IPS-NIHi7 (cell line): ENCODE measurements at regions not wholly inside any gene's neighbourhood (a gene's known extent, or its start where the extent isn't known, plus 50 kb on each side); places are given as distances from the start of the nearest gene placed in this dataset.
A peak's percentile ranks its signal among the peaks of the same experiment; 100 is the strongest.

ENCODE experiments used
- DNase-seq: peaks from one replicate; pipeline ENCODE4 v3.0.0; 2012; ENCODE audit warnings: mixed read lengths; ENCODE audit errors: extremely low spot score

DNA sequence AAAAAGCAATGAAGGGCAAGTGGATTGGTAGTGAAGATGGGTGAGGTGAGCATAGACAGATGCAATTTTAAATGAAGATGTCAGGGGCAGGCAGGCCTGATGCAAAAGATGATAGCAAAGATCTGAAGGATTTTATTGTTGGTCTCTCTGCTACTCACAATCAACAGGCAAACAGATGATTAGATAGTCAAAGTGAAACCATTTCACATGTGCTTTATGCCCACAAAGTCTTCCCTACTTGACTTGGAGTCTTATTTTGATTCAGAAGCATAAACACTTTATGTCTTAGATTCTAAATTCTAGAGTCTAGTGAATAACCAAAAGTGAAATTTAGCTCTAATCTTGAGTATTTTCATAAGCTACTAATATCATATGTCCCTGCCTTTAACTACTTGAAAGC lies 153.8 kb upstream of the HNRNPA3 start:
- DNase-seq, result no peak

DNA sequence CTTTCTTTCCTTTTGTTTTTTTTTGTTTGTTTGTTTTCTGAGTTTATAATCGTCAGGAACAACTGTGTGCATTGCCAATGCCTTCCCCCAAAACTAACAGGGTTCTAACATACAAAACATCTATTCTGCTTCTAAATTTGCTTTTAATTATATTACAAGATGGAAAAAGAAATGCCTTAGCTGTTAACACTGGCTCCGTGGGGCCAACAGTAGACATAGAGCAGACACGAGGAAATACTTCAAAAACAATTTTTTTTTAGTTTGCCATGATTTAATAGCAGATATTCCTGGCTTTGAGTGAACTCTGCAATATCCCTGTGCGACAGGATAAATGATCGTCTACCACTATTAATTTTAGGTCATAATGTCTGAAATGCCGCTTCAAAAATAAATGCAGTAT lies 153.3 kb upstream of the HNRNPA3 start:
- no peak for DNase-seq

DNA sequence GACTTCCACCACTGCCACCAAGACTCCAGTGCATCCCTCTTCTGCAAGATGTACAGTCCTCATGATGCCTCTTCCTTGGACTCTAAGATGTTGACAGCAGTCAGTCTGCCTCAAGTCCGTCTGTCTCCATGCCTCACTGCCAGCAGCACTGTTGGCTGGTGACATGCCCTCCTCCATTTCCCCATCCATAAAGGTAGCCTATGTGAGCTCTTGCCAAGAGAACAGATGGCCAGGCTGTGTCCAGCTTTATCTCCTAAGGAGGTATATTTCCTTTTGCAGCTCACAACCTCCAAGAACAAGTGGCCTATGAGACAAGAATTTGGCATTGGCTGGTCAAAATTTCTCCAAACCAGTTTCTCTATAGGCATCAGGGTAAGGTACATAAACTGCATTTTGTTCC lies 149.3 kb upstream of the HNRNPA3 start:
- DNase-seq, result no peak

DNA sequence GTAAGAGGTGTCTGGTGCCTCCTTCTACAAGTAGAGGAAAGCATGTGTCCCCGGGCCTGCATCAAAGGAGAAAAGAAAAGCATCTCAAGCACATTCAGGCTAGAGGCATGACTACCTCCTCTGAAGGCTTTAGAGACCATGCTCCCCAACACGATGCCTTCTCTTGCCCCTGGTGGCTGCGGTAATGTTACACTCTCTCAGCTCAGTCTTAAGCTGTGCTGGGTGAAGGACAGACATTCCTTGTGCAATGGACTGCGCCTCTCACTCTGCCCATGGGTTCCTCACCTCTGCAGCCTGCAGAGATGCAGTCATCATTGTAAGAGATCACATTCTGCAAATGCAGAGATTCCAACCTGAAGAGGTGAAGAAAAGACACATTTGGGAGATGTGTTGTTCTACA lies 148.2 kb upstream of the HNRNPA3 start:
- no peak for DNase-seq

DNA sequence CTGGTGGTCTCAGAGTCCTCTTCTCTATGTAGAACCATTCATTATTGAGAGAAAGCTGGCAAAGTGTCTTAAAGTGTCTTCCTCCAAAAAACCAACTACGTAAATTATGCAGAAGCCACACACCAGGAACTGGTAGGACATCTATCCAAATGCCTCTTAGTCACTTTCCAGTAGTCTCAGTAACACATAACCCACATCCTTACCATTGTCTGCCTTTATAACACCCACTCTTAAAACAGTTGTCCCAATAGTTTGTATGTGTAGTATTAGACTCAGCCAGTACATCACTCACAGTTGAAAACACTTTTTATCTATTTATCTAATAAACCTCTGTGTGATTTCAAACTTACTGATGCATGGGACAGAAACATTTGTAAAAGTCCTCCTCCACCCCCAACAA lies 143.6 kb upstream of the HNRNPA3 start:
- DNase-seq, result no peak

DNA sequence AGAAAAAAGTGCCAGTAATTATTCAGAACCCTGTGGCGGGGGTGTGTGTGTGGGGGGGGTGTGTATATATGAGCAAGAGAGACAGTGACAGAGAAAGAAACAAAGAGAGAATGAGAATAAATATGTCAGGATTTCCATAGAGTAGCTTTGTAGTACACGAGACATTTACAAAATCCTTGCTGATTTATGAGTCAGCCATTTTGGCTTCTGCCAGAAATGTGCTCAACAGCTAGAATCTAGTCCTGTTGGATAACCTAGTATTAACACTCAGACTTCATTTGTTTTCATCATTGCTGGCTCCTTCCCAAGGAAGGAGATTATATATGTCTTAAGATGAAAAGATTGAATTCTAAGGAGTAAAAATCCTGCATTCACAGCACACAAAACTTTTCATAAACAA lies 140.5 kb upstream of the HNRNPA3 start:
- DNase-seq, result no peak

DNA sequence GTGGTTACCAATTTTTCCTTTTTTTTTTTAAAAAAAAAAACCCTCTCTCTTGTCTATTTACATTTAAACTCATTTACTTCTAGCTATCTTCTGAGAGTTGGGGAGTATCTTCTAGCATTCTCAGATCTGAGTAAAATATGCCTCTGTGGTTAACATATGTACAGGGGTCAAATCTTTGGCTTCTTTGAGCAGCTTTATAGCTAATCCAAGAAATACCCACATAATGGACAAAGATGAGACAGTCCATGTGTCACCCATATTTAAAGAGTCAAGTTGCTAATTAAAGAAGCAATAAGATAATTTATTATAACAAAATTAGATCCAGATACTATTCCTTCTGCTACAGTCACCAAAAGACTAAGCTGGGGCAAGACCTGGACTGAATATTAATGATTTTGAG lies 139.0 kb upstream of the HNRNPA3 start:
- DNase-seq, result no peak

DNA sequence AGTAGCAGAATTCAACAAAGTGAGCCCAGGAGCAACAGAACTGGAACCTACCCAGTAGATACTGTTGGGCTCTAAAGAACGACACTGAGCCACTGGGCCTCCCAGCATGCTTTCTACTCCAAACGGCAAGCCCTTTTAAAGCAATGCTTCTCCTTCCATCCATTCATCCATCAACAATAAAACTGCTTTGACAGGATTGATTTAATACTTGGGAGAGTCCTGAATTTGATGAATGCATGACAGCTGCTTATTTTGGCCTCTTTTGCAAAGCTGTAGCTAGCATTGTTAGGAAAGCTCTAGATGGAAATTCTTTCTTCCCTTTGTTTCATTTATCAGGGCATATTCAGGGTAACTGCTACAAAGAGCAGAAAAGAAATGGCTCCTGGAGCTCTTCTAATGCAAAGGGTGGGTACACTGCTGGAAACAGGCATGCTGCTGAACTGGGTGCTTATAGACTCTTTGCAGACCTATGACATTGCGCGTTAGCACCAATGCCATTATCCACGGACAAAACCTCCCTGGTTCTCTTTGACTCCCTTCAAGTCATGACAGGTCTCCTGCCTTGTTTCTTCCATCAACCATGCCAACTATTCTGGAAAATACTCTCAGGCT lies 138.4 kb upstream of the HNRNPA3 start:
- no peak for DNase-seq

DNA sequence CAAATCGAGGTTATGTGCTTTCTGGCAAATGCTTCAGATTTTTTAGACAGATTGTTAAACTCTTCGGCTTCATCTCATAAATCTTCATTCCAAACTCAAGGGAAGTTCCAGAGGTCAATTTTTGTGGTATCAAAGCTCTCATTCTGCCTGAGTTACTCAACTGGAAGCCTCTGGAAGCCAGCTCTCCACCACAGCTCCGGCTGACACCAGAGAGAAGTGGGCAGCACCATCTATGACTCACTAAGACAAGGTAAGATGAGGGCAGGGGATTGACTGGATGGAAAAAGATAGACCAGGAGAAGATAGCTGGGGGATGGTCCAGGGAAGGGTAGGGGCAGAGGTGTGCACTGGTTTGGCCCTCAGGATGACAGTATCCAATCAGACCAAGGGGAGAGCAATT lies 137.3 kb upstream of the HNRNPA3 start:
- DNase-seq, result no peak

DNA sequence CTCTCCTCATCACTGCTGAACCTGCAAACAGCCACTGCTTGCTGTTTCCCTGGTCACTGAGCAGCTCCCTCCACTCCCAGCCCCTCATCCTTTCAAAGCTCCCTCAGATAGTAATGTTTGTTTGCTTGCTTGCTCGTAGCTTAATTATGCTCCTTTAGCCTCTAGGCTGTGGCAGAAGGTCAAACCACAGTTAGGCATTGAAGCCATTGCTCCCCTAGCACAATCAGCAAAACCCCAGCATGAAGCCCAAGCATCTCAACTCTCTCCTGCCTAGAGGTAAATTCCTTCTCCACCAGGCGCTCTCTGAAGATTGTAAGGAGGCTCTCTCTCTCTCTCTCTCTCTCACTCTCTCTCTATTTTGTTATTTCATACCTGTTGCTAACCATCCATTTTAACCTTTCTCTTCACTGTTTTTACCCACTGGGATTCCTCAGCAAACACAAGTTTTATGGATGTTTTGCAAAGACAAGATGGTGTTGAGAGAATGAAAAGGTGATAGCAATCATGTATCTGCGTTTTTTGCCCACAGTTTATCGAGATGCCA lies 135.9 kb upstream of the HNRNPA3 start:
- DNase-seq, result peak; percentile 19

DNA sequence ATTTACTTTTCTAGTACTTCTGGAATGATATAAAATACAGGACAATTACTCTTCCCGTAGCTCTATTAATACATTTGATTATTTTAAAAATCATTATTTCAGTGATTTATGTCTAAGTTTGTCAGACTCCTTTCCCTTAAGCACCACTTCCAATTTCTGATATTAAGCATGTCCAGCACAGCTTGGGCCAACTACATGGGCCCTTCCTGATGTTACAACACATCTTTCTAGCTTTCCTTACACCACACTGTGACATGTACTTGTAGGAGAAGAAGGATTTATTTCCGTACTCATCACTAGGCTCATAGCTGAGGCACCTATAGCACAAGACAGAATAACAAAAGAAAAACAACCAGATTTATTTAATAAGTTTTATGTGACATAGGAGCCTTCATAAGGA lies 134.8 kb upstream of the HNRNPA3 start:
- no peak for DNase-seq

DNA sequence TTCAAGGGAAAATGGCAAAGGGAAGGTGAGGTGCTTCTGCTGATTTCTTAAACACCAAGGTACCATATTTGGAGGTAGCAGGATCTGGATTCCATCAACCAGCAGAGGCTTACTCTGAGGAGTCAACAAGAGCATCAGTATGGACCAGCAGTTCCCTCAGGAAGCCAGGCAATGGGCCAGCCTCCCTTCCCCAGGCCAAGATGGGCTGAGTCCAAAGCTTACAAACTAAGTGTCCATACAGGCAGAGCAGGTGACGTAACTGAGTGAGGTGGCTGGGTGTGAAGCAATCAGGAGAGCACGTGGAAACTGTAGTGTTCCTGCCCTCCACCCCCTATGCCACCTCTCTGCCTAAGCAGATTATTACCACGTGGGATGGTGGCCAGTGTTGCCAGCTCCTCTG lies 134.2 kb upstream of the HNRNPA3 start:
- no peak for DNase-seq

DNA sequence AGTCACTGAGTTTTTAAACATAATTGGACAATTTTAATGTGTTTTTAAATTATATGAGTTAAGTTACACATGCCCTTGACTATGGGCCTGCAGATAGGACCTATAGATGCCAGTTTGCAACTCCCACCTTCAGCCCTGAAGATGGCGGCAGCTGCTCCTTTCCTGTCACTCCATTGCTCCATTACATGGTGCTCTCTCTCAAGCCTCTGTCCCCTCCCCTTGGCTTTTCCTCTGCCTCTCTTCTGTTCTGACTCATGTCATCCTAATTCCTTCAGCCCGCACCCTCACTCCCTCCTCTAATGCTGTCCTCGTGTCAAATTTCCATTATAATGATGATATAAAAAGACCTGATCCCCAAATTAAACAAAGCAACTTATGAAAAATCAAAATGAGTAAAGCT lies 133.7 kb upstream of the HNRNPA3 start:
- peak; percentile 17 for DNase-seq

DNA sequence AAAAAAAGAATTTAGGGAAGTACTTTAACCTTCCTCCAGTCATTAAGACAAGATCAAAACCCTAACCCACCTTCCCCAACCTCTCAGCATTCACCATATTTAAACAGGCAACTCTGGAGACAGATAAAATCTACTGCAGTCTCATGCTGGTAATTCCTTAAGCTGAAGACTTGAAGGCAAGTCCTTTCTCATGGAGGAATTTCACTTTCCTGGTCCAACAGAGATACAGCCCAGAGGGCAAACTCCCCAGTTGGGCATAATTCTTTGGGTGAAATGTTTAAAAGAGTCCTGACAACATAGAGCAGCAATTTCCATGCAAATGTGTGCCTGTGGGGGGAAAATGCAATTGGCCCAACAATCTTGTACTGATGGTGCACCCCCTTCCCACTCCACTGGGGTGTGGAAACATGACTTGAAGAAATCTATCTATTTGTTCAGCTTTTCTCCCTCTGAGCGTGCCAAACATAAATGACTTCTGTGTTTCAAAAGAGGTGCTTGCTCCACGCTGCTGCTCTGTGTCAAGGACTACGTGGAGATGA lies 131.8 kb upstream of the HNRNPA3 start:
- DNase-seq, result no peak

DNA sequence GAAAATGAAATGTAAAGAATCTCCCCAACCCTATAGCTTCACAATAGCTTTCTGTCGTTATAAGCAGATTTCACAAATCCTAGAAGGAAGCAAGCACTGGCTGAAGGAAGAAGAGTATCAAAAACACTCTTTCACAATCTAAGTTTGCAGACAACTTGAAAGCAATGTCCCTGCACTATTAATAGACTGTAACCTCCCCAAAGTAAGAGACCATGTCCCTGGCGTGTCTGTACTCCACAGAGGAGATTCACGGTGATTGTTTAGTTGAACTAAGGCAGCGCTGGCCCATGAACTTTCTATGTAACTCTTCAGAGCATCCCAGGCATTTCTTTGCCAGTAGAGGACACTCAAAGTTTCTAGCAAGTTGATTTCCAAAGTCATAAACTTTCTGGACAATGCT lies 128.0 kb upstream of the HNRNPA3 start:
- no peak for DNase-seq

DNA sequence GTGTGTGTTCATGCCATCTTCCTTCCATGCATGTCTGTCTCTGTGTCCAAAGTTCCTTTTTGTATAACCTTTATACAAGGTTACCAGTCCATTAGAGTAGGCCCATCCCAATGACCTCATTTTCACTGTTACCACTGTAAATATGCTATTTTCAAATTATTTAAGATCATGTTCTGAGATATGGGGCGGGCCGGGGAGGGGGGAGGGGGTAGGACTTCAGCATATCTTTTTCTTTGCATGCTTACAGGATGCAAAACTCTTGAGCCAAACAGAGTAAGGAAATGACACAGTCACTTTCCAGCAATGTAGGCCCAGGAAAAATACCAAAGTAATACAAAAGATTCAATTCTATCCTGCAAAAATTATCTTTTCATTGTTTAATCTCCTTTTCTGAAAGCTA lies 124.1 kb upstream of the HNRNPA3 start:
- no peak for DNase-seq

DNA sequence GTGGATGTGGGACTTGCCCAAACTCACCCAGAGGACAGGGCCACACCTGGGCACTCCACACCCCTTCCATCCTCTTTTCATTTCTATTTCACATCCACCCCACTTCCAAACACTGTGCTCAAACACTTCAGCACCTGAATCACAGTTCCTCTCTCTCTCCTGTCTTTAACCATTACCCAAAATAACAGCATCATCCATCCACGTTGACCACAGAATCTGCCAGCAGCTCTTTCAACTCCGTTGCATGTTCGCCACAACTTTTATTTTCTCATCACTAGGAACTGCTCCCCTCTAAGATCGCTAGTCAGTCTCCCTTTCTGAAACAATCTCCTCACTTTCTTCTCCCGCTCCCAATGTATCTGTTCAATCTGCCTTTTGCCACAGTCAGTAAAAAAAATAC lies 121.6 kb upstream of the HNRNPA3 start:
- no peak for DNase-seq

DNA sequence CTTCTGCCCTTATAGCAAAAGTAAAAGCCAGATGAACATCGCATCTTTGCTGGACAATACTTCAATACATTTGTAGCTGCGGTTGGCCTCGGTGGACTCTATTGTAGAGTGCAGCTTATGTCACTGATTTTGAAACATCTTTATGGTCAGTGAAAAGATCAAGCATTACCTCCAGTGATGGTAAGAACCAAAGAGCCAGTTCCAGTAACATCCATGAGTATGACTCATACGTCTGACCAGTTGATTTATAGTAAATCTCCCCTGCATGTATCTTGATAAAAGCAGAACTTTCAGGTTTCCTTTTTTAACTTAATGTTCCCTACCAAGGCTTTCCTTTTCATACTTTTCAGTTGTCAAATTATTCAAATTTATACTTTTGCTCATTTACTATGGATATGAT lies 119.2 kb upstream of the HNRNPA3 start:
- DNase-seq, result no peak

DNA sequence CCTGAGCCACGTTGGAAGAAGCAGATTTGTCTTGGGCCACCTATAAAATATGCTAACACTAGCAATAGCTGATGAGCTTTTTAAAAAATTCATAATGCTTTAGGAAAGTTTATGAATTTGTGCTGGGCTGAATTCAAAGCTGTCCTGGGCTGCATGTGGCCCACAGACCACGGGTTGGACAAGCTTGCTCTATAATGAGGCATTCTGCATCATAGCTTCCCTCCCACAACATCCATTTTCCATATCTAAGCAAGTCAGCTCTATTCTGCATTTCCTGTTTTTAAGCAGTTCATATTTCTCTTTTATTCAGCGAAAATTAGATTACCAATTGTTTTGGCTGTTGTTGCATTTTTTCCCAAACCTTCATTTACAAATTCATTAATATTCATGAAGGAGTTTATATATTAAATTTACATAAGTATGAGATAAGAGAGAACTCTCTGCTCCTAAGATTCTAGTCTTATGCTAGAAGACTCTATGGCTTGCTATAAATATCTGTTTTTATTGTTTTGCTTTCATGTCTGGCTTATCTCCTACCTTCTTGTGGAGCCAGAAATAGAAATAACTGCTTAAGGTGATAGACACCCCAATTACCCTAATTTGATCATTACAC lies 114.5 kb upstream of the HNRNPA3 start:
- DNase-seq, result no peak

DNA sequence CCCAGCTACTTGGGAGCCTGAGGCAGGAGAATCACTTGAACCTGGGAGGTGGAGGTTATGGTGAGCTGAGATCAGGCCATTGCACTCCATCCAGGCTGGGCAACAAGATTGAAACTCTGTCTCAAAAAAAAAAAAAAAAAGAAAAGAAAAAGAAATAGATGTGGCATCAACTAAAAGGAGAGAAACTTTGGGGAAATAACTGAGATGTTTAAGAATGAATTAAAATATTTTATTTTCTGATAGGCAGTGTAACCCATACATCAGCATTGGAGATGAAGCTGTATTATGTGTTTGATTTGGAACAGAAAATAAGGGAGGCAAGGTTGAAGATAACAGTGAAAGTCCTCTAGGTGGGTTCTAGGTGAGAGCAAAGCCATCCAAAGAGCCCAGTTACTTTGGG lies 110.7 kb upstream of the HNRNPA3 start:
- no peak for DNase-seq

DNA sequence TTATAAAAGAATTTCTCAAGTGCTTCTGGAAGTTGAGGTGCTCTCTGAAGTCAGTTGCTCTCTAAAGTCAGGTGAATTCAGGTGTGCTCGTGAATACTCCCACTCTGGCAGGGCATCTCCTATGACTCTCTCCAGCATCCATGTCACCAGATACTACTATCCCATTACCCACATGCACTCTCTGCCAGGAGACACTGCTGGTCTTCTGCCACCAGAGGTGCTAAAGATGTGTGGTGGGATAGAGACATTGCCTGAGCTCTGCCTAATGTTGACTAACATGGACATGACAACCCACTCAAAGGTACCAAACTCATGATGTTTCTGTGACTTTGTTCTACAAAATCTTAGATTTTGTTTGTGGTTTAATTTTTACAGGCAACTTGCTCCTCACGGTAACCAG lies 106.4 kb upstream of the HNRNPA3 start:
- peak; percentile 49 for DNase-seq

DNA sequence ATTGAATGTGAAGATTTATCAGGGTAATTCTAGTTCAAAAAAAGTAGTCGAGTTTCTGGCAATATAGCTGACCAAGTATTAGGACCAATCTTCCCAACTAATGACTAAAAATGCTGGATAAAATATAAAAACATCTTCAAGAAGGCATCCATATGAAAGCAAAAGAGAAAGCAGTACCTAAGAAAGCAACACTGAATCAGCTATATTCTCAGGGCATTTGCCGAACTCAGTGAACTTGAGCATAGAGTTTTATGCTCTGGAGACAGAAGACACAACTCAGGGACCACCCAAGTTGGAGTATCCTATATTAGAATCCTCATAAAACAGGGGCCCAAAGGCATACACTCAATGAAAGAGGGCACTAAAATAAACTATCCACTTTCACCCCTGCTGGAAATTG lies 103.7 kb upstream of the HNRNPA3 start:
- DNase-seq, result no peak

DNA sequence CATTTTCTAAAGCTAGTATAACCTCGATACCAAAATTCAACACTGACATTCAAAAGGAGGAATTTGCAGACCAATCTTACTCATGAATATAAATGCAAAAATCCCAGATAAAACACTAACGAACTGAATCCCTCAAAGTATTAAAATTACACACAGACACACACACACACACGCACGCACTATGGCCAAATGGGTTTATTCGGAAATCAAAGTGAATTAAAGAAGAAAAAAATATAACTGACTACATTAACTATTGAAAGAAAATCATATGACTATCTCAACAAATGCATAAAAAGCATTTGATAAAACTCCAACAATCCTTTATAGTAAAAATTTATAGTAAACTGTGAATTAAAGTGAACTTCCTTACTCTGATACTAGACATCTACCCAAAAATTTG lies 97.9 kb upstream of the HNRNPA3 start:
- DNase-seq, result no peak

DNA sequence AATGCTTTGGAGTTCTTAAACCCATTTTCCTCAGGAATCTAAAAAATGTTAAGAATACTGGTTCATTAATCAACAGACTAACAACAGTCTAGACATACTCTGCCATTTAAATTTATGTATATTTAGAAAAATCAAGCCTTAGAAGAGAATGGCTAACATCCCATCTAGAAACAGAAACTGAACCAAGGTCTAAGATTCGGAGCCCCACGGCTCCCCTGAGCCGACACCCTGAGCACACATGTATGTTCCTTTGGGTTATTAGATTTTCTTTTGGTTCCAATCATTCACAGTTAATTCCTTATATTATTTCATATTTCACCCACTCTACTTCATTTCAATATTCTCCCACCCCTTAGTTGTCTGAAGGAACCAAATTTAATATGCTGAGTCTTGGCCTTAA lies 94.8 kb upstream of the HNRNPA3 start:
- no peak for DNase-seq
